ENCODE measurements at regions not wholly inside any gene's neighbourhood (a gene's known extent, or its start where the extent isn't known, plus 50 kb on each side); places are given as distances from the start of the nearest gene placed in this dataset.

- no peaks in the 10 kb centered on the region for H3K27me3 Mint-ChIP-seq (ENCODE audit: low read depth)
- no peak overlapping the region for H3K4me3 Mint-ChIP-seq
- peaks cover 1 to 10% of the 10 kb centered on the region in 2 donors for H3K9me3 Mint-ChIP-seq
- H3K36me3 Mint-ChIP-seq (ENCODE audit: insufficient read depth in 2 of 2), result no peaks in the 10 kb centered on the region
- H3K27ac Mint-ChIP-seq, result no peak overlapping the region
- ATAC-seq (replicated peaks in 1 of 2) (no peak), DNase-seq (no peak)
- no peaks in the 10 kb centered on the region for H3K4me1 Mint-ChIP-seq (ENCODE audit: low read depth)
These were observed 356.8 kb upstream of the ST6GAL2 start for GRCh38 chr2:107242811-107243210.

- DNase-seq (no peak), ATAC-seq (replicated peaks in 1 of 2) (no peak)
- H3K9me3 Mint-ChIP-seq, result peaks cover 2 to 3% of the 10 kb centered on the region in 2 donors
- H3K27me3 Mint-ChIP-seq (ENCODE audit: low read depth), result no peaks in the 10 kb centered on the region
- H3K36me3 Mint-ChIP-seq (ENCODE audit: insufficient read depth in 2 of 2), result no peaks in the 10 kb centered on the region
- no peaks in the 10 kb centered on the region for H3K4me1 Mint-ChIP-seq (ENCODE audit: low read depth)
- H3K4me3 Mint-ChIP-seq, result no peak overlapping the region
- H3K27ac Mint-ChIP-seq, result no peak overlapping the region
These were observed 363.0 kb upstream of the ST6GAL2 start for GRCh38 chr2:107248932-107249331.

DNA sequence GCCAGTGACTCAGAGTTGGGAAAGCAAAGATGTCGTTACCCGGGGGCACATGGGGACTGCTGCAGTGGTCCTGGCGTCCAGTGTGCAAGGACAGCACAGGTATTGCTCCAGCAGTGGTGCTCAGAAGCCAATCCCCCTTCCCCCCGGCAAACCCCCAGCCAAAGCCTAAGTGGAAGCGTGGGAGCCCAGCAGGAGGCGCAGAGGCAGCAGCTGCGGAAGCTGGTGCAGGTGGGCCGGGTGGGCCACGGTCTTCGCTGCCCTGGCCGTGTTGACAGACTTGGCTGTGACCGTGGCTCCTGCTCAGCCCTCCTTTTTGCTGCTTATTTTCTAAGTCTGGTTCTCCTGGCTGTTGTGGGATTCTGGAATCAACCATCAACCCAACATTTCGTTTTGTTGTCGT is 369.8 kb upstream of the ST6GAL2 start:
- no peaks in the 10 kb centered on the region for H3K27me3 Mint-ChIP-seq (ENCODE audit: low read depth)
- no peak for DNase-seq
- no peak overlapping the region for H3K4me3 Mint-ChIP-seq
- H3K4me1 Mint-ChIP-seq (ENCODE audit: low read depth), result no peaks in the 10 kb centered on the region
- no peak overlapping the region for H3K27ac Mint-ChIP-seq
- peaks cover 5% of the 10 kb centered on the region in 2 donors for H3K9me3 Mint-ChIP-seq
- no peaks in the 10 kb centered on the region for H3K36me3 Mint-ChIP-seq (ENCODE audit: insufficient read depth in 2 of 2)
- ATAC-seq (replicated peaks in 1 of 2), result no peak

GRCh38 chr2:107258531-107259407 is 372.8 kb upstream of the ST6GAL2 start:
- no peaks in the 10 kb centered on the region for H3K4me1 Mint-ChIP-seq (ENCODE audit: low read depth)
- ATAC-seq (replicated peaks in 1 of 2) (no peak), DNase-seq (no peak)
- H3K36me3 Mint-ChIP-seq (ENCODE audit: insufficient read depth in 2 of 2), result no peaks in the 10 kb centered on the region
- H3K4me3 Mint-ChIP-seq, result no peak overlapping the region
- peaks cover 3 to 5% of the 10 kb centered on the region in 2 donors for H3K9me3 Mint-ChIP-seq
- no peaks in the 10 kb centered on the region for H3K27me3 Mint-ChIP-seq (ENCODE audit: low read depth)
- H3K27ac Mint-ChIP-seq, result no peak overlapping the region

DNA sequence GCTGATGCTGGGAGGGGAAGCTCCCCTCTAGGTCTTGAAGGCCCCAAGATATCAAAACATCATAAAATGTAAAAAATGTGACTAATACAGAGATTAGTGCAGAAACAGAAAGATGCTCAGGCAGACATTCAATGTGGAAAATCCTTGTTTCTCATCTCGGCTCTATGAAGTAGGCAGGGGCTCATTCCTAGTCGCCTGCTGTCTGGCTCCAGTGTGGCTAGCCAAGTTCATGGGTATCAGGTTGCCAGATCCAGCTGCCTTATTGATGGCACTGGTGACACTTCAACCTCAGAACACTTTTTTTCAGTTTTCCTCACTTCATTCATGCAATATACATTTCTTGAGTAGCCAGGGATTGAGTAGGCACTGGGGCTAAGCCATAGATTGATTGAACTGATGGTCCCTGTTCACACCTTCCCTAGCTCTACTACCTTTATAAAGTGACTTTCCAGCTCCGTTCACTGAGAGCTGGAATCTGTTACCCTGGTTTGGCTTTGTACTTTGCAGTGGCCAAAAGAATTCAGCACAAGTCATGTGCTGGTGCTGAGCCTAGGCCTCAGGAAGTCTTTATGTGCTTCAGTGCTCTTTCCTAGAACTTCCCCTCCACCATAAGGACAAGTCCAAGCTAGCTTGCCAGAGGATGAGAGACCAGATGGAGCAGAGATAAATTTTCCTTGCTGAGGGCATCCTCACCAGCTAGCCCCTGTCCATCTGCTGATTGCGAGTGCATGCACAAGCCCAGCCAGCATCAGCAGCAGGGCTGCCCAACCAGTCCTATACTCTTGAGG is 373.6 kb upstream of the ST6GAL2 start:
- DNase-seq, result no peak
- H3K4me3 Mint-ChIP-seq, result no peak overlapping the region
- H3K27ac Mint-ChIP-seq, result no peak overlapping the region
- H3K36me3 Mint-ChIP-seq (ENCODE audit: insufficient read depth in 2 of 2), result no peaks in the 10 kb centered on the region
- H3K9me3 Mint-ChIP-seq, result peaks cover 3 to 5% of the 10 kb centered on the region in 2 donors
- ATAC-seq (replicated peaks in 1 of 2), result no peak
- H3K27me3 Mint-ChIP-seq (ENCODE audit: low read depth), result no peaks in the 10 kb centered on the region
- H3K4me1 Mint-ChIP-seq (ENCODE audit: low read depth), result no peaks in the 10 kb centered on the region

- ATAC-seq (replicated peaks in 1 of 2), result no peak
- no peak overlapping the region for H3K27ac Mint-ChIP-seq
- no peaks in the 10 kb centered on the region for H3K36me3 Mint-ChIP-seq (ENCODE audit: insufficient read depth in 2 of 2)
- no peak for DNase-seq
- H3K4me1 Mint-ChIP-seq (ENCODE audit: low read depth), result no peaks in the 10 kb centered on the region
- H3K9me3 Mint-ChIP-seq, result peaks cover 0 to 2% of the 10 kb centered on the region in 2 donors
- no peaks in the 10 kb centered on the region for H3K27me3 Mint-ChIP-seq (ENCODE audit: low read depth)
- H3K4me3 Mint-ChIP-seq, result no peak overlapping the region
These were observed 377.7 kb upstream of the ST6GAL2 start for GRCh38 chr2:107263628-107264027.

DNA sequence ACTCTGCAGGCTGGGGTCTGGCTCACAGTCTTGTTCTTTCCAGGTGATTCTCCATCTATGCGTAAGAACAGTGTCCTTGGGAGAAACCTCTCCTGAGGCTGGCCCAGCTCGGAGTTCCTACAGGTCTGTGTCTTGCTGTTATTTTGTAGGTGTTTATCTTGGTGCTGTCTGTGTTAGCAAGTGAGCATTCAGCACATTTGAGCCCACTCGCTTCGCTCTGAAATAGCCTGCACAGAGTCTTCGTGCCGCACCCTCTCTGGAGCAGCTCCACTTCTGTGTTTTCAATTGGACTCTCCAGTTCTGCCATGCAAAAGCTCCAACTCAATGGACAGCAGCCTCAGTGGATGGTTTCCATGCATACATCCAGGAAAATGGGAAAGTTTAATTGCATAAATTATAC is 378.2 kb upstream of the ST6GAL2 start:
- H3K4me1 Mint-ChIP-seq (ENCODE audit: low read depth), result no peaks in the 10 kb centered on the region
- DNase-seq (no peak), ATAC-seq (replicated peaks in 1 of 2) (no peak)
- peaks cover 0 to 2% of the 10 kb centered on the region in 2 donors for H3K9me3 Mint-ChIP-seq
- no peak overlapping the region for H3K27ac Mint-ChIP-seq
- H3K4me3 Mint-ChIP-seq, result no peak overlapping the region
- no peaks in the 10 kb centered on the region for H3K27me3 Mint-ChIP-seq (ENCODE audit: low read depth)
- H3K36me3 Mint-ChIP-seq (ENCODE audit: insufficient read depth in 2 of 2), result no peaks in the 10 kb centered on the region

DNA sequence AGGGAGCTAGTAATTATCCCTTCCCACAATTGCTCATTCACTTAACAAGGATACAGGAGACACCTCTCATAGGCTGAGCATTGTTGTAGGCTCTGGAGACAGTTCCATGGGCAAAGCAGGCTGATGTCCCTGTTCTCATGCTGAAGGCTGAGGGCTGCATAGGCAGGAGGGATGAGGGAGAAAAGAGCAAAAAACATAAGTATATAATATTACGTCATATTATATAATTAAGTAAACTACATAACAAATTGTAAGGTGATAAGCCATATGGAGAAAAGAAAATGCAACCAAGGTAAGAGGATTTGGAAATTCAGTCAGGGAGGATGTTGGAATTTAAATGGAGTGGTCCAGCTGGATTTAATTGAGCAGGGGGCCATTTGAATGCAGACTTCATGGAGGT is 380.6 kb upstream of the ST6GAL2 start:
- Mint-ChIP-seq H3K9me3 (peaks cover 0 to 4% of the 10 kb centered on the region in 2 donors), H3K4me1 (ENCODE audit: low read depth) (no peaks in the 10 kb centered on the region), H3K27me3 (ENCODE audit: low read depth) (no peaks in the 10 kb centered on the region), H3K36me3 (ENCODE audit: insufficient read depth in 2 of 2) (no peaks in the 10 kb centered on the region), H3K27ac (no peak overlapping the region), H3K4me3 (no peak overlapping the region)
- no peak for DNase-seq
- ATAC-seq (replicated peaks in 1 of 2), result no peak

DNA sequence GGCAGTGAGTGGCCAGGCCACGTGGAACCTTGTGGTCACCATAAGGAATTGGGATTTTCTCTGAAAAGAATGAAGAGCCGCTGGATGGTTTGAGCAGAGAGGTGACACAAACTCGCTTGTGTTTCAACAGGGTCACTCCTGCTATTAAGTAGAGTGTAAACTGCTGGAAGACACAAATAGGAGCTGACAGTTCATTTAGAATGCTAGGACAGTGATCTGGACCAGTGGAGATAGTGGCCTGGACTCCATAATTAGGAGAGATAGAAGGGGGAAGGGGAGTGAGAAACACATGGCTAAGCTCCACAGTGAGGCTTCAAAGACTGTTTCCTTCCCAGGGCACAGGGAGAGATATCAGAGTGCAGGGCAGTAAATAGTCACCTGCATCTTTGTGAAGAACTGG is 381.1 kb upstream of the ST6GAL2 start:
- Mint-ChIP-seq H3K4me3 (no peak overlapping the region), H3K9me3 (peaks cover 0 to 4% of the 10 kb centered on the region in 2 donors), H3K36me3 (ENCODE audit: insufficient read depth in 2 of 2) (no peaks in the 10 kb centered on the region), H3K27ac (no peak overlapping the region), H3K27me3 (ENCODE audit: low read depth) (no peaks in the 10 kb centered on the region), H3K4me1 (ENCODE audit: low read depth) (no peaks in the 10 kb centered on the region)
- ATAC-seq (replicated peaks in 1 of 2), result no peak
- no peak for DNase-seq

GRCh38 chr2:107276034-107276433 is 390.1 kb upstream of the ST6GAL2 start:
- Mint-ChIP-seq H3K36me3 (ENCODE audit: insufficient read depth in 2 of 2) (no peaks in the 10 kb centered on the region), H3K27ac (no peak overlapping the region), H3K9me3 (peaks cover 0 to 4% of the 10 kb centered on the region in 2 donors)

GRCh38 chr2:107278672-107279071 is 392.7 kb upstream of the ST6GAL2 start:
- ATAC-seq (replicated peaks in 1 of 2), result no peak
- DNase-seq, result no peak
- H3K9me3 Mint-ChIP-seq, result peaks cover 0 to 4% of the 10 kb centered on the region in 2 donors
- H3K36me3 Mint-ChIP-seq (ENCODE audit: insufficient read depth in 2 of 2), result no peaks in the 10 kb centered on the region
- no peak overlapping the region for H3K27ac Mint-ChIP-seq
- no peaks in the 10 kb centered on the region for H3K4me1 Mint-ChIP-seq (ENCODE audit: low read depth)
- H3K27me3 Mint-ChIP-seq (ENCODE audit: low read depth), result no peaks in the 10 kb centered on the region
- H3K4me3 Mint-ChIP-seq, result no peak overlapping the region

More at GRCh38 chr2:107276034-107276433, 390.1 kb upstream of the ST6GAL2 start:
- Mint-ChIP-seq H3K4me3 (no peak overlapping the region), H3K27me3 (ENCODE audit: low read depth) (no peaks in the 10 kb centered on the region), H3K4me1 (ENCODE audit: low read depth) (no peaks in the 10 kb centered on the region)
- no peak for ATAC-seq (replicated peaks in 1 of 2)
- no peak for DNase-seq

GRCh38 chr2:107281637-107282036 is 395.7 kb upstream of the ST6GAL2 start:
- Mint-ChIP-seq H3K4me3 (no peak overlapping the region), H3K27me3 (ENCODE audit: low read depth) (no peaks in the 10 kb centered on the region), H3K27ac (no peak overlapping the region), H3K4me1 (ENCODE audit: low read depth) (no peaks in the 10 kb centered on the region), H3K9me3 (peaks cover 2 to 5% of the 10 kb centered on the region in 2 donors), H3K36me3 (ENCODE audit: insufficient read depth in 2 of 2) (no peaks in the 10 kb centered on the region)
- no peak for DNase-seq
- no peak for ATAC-seq (replicated peaks in 1 of 2)

GRCh38 chr2:107282135-107282534 is 396.2 kb upstream of the ST6GAL2 start:
- Mint-ChIP-seq H3K27ac (no peak overlapping the region), H3K27me3 (ENCODE audit: low read depth) (no peaks in the 10 kb centered on the region), H3K4me1 (ENCODE audit: low read depth) (no peaks in the 10 kb centered on the region), H3K36me3 (ENCODE audit: insufficient read depth in 2 of 2) (no peaks in the 10 kb centered on the region), H3K9me3 (peaks cover 1 to 2% of the 10 kb centered on the region in 2 donors), H3K4me3 (no peak overlapping the region)
- no peak for ATAC-seq (replicated peaks in 1 of 2)
- DNase-seq, result no peak
